Adrenal gland (tissue), 9 donors: ENCODE measurements at regions not wholly inside any gene's neighbourhood (a gene's known extent, or its start where the extent isn't known, plus 50 kb on each side); places are given as distances from the start of the nearest gene placed in this dataset.

Source experiments
- DNase-seq, 7 donors: peaks; one replicate each; pipeline ENCODE4 v3.0.0-alpha.2; 2019 to 2020
- H3K27ac ChIP-seq, 5 donors: fragments of 200-600 bp; sonication (generic) in 4 of 5; 1 replicate in 3 of 5; 2 replicates in 2 of 5; pipeline versions ENCODE4 v1.5.1 to v1.8.0; 2016 to 2020; ENCODE audit warnings: mild to moderate bottlenecking in 1 of 5
- H3K27me3 ChIP-seq: fragments of 200-600 bp; 2 replicates; pipeline ENCODE4 v1.8.0; 2021
- H3K36me3 ChIP-seq, 2 donors: fragments of 200-600 bp; replicated peaks in 1 of 2; 1 replicate in 1 of 2; 2 replicates in 1 of 2; pipeline versions ENCODE4 v1.5.1 to v1.8.0; 2018 to 2022
- H3K4me1 ChIP-seq, 2 donors: fragments of 200-600 bp; replicated peaks in 1 of 2; 1 replicate in 1 of 2; 2 replicates in 1 of 2; pipeline versions ENCODE4 v1.5.1 to v1.8.0; 2018 to 2021
- H3K4me3 ChIP-seq, 4 donors: fragments of 200-600 bp; sonication (generic) in 3 of 4; one replicate each; pipeline ENCODE4 v1.5.1; 2016 to 2018
- H3K9me3 ChIP-seq, 3 donors: fragments of 200-600 bp; sonication (generic) in 1 of 3; replicated peaks in 1 of 3; 1 replicate in 2 of 3; 2 replicates in 1 of 3; pipeline versions ENCODE4 v1.5.1 to v1.8.0; 2016 to 2021
- POLR2A ChIP-seq, 2 donors: fragments of 450-650 bp; IDR thresholded peaks; one replicate each; pipeline ENCODE4 v1.6.1; 2017; ENCODE audit warnings: antibody characterized with exemption in 2 of 2, mild to moderate bottlenecking in 2 of 2, moderate library complexity in 1 of 2
- WGBS, 4 donors: extraction: QIAGEN DNeasy Blood & Tissue Kit in 2 of 4; methylation state at CpG; one replicate each; pipeline versions ENCODE4 v1.1.5 to v1.1.7; 2013 to 2017; 5-methylcytosine and 5-hydroxymethylcytosine counted together
- intact Hi-C, 2 donors: fragments of 100-400 bp; cut with DNase I; formaldehyde crosslinking; loops; one replicate each; pipeline versions ENCODE4 v1.14.1 to v1.15.0; 2022 to 2023
- TF ChIP-seq, protein P1 (sequence below), 6 experiments: fragments of 450-650 bp in 4 of 6; fragments of 200-600 bp in 2 of 6; sonication (generic) in 1 of 6; IDR thresholded peaks; 1 replicate in 5 of 6; 2 replicates in 1 of 6; pipeline versions ENCODE4 v1.5.1 to v1.8.0; 2016 to 2021; ENCODE audit warnings: antibody characterized with exemption in 6 of 6, mild to moderate bottlenecking in 2 of 6, moderate library complexity in 1 of 6
- donor health status: healthy with polysubstance abuse.
- donor health status: Bipolar disorder and iron deficiency.
- donor health status: DM: yes; HTN: yes; CAD: no.
- donor health status: DM: no; HTN: no; CAD: no.
- donor health status: DM: no; HTN: no; CAD: no.

DNA sequence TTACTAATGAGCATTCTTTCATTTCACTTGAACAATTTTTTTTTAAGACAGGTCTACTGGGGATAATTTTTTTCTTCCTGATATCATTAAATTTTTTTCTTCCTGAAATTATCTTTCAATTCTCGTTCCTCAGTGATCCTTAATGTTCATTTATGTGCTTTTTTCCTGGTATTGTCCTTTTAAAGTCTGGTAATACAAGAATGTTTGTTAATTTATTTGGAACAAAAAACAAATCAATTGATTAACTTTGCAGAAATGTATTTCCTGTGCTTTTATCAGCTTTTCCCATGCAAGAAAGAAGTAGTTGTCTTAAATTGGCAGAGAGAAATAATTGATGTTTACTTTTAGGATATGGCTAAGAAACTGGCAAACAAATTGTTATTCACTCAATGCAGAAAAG lies 945.4 kb upstream of the MIR17HG start:
- H3K27me3 ChIP-seq: no peaks in the 10 kb centered on the region
- no peak overlapping the region for H3K4me3 ChIP-seq
- H3K36me3 ChIP-seq: no peaks in the 10 kb centered on the region
- no peak for TF ChIP-seq POLR2A (IDR thresholded peaks at IDR 0.05)
- no peak for DNase-seq
- no peak overlapping the region for H3K27ac ChIP-seq
- H3K9me3 ChIP-seq: peaks cover 0 to 7% (median 0%) of the 10 kb centered on the region in 3 donors
- WGBS, 4 donors: 61 to 70% (median 65%) methylated on average over 1 of the region's 1 CpG
- no peaks in the 10 kb centered on the region for H3K4me1 ChIP-seq
- intact Hi-C loops: no loop called here

DNA sequence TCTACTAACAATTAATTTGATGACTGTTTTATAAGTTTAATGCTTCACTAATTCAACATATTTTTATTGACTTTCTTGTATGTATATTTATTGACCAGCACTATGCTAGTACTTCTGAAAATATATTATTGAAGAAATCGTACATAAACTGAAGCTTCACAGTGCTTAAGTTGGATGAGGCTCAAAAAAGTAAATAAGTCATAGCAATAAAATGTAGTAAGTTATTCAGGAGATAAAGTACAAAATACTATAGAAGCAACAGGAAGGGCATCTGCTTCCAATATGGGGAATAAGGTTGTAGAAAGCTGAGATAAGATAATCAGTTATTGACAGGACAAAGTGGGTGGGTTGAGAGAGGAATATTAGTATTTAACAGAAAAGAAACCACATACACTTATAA lies 944.9 kb upstream of the MIR17HG start:
- DNase-seq: no peak
- intact Hi-C loops: no loop called here
- no peaks in the 10 kb centered on the region for H3K4me1 ChIP-seq
- peaks cover 0 to 7% (median 0%) of the 10 kb centered on the region in 3 donors for H3K9me3 ChIP-seq
- no peak overlapping the region for H3K27ac ChIP-seq
- TF ChIP-seq, protein P1, sequence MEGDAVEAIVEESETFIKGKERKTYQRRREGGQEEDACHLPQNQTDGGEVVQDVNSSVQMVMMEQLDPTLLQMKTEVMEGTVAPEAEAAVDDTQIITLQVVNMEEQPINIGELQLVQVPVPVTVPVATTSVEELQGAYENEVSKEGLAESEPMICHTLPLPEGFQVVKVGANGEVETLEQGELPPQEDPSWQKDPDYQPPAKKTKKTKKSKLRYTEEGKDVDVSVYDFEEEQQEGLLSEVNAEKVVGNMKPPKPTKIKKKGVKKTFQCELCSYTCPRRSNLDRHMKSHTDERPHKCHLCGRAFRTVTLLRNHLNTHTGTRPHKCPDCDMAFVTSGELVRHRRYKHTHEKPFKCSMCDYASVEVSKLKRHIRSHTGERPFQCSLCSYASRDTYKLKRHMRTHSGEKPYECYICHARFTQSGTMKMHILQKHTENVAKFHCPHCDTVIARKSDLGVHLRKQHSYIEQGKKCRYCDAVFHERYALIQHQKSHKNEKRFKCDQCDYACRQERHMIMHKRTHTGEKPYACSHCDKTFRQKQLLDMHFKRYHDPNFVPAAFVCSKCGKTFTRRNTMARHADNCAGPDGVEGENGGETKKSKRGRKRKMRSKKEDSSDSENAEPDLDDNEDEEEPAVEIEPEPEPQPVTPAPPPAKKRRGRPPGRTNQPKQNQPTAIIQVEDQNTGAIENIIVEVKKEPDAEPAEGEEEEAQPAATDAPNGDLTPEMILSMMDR (IDR thresholded peaks at IDR 0.05): no peak
- TF ChIP-seq POLR2A (IDR thresholded peaks at IDR 0.05): no peak
- no peak overlapping the region for H3K4me3 ChIP-seq
- 68 to 71% (median 69%) methylated on average over 1 of the region's 1 CpG for WGBS, 4 donors
- H3K27me3 ChIP-seq: no peaks in the 10 kb centered on the region
- H3K36me3 ChIP-seq: no peaks in the 10 kb centered on the region

DNA sequence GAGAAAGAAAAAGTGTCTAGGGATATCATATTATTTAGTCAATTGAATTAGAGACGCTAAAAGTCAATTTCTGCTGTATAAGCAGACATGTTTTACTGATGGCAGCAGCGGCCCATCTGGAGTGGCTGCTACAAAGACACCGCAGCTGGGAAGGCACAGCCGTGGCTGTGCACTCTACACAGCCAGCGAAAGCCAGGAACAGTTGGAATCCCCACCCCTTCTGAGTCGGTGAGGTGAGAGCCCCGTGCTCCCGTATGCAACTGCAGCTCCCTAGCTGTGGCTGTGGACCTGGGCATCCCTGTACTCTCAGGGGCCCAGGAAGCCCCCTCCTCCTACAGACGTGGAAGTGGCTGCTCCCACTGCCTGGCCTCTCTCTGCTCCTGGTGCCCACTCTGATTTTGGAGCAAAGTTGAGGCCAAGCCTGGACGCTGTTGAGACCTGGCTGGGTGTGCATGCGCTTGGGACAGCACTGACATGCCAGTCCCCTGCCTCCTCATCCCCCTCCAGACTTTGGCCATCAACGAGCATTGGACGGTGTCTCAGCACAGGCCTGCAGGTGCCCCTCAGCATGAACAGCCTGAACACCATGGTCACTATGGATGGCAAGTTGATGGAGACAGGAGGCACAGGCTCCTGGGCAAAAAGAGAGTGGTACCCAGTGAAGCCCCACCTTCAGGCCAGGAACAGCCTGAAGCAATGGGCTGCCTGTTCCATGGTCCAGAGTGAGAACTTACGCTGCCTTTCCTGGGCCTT lies 944.0 kb upstream of the MIR17HG start:
- Histone ChIP-seq H3K4me1 (no peaks in the 10 kb centered on the region), H3K27ac (no peak overlapping the region), H3K9me3 (peaks cover 0 to 7% (median 0%) of the 10 kb centered on the region in 3 donors), H3K36me3 (no peaks in the 10 kb centered on the region), H3K27me3 (no peaks in the 10 kb centered on the region), H3K4me3 (no peak overlapping the region)
- TF ChIP-seq, protein P1 (IDR thresholded peaks at IDR 0.05): no peak
- TF ChIP-seq POLR2A (IDR thresholded peaks at IDR 0.05): no peak
- intact Hi-C loops: no loop called here
- 85 to 93% (median 89%) methylated on average over 10 to 14 of the region's 14 CpGs for WGBS, 4 donors
- DNase-seq: no peak

DNA sequence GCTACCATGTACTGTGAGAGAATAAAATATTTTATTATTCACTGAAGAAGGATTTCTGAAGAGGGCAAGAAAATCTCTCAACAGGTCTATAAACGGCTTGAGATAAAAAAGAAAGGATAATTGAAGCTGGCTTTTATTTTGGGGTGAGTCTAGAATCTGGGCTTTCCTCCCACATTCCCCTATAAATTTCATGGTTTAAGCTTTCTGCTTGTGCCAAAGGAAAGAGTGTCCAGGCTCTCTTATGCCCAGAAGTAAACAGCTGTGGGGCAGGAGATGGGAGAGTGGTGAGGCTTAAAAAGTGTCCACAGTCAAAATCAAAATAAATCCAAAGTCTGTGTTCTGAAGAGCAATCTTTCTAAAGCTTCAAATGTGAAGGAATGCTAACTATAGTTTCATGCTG lies 942.2 kb upstream of the MIR17HG start:
- WGBS, 4 donors: 68 to 74% (median 71%) methylated on average over 1 of the region's 1 CpG
- intact Hi-C loops: no loop called here
- H3K27me3 ChIP-seq: no peaks in the 10 kb centered on the region
- no peak overlapping the region for H3K4me3 ChIP-seq
- H3K9me3 ChIP-seq: peaks cover 0 to 2% (median 0%) of the 10 kb centered on the region in 3 donors
- DNase-seq: no peak
- no peak overlapping the region for H3K27ac ChIP-seq
- H3K4me1 ChIP-seq: no peaks in the 10 kb centered on the region
- TF ChIP-seq POLR2A (IDR thresholded peaks at IDR 0.05): no peak
- TF ChIP-seq, protein P1 (IDR thresholded peaks at IDR 0.05): no peak
- no peaks in the 10 kb centered on the region for H3K36me3 ChIP-seq

DNA sequence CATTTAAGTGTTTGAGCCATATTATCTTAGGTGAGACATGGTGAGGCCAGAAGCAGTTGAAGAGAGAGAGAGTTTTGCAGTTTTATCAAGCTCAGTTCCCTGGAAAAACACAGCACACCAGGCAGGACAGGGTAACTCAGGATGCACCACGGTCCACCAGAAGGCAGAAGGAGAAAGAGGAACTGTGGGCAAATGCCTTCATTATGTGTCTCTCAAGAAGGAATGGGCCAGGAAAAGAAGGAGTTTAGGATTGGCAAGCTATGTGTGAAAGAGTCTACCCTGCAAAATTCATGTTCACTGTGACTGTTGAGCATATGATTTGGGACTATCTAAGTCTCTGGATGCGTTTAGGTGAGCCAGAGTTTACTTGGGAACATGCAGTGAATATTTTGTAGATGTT lies 934.5 kb upstream of the MIR17HG start:
- Histone ChIP-seq H3K27me3 (no peaks in the 10 kb centered on the region), H3K27ac (no peak overlapping the region), H3K4me1 (no peaks in the 10 kb centered on the region), H3K4me3 (no peak overlapping the region), H3K9me3 (no peaks in the 10 kb centered on the region), H3K36me3 (no peaks in the 10 kb centered on the region)
- intact Hi-C loops: no loop called here
- no peak for DNase-seq
- TF ChIP-seq, protein P1 (IDR thresholded peaks at IDR 0.05): no peak
- no peak for TF ChIP-seq POLR2A (IDR thresholded peaks at IDR 0.05)
- WGBS, 4 donors: 68 to 84% (median 74%) methylated on average over 2 of the region's 2 CpGs
